ENCODE measurements at regions not wholly inside any gene's neighbourhood (a gene's known extent, or its start where the extent isn't known, plus 50 kb on each side); places are given as distances from the start of the nearest gene placed in this dataset.

DNA sequence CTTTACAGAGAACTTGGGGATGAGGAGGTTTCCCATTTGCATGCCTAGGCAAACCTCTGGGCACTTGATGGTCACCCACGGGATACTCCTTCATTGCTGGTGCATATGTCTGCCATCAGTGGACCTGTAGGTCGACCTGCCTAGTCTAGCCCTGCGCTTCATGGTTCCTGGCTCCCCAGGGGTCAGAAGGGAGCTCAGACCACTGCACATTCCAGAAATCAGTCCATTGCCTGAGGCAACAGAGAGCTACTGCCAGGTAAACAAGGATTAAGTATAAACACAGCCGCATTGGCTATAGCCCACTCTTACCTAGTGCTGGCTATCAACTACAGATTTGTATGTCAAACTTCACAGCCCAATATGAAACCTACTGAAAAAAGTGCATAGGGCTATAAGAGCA is 476.4 kb downstream of the SOX5 start:
- TF ChIP-seq, protein P1, sequence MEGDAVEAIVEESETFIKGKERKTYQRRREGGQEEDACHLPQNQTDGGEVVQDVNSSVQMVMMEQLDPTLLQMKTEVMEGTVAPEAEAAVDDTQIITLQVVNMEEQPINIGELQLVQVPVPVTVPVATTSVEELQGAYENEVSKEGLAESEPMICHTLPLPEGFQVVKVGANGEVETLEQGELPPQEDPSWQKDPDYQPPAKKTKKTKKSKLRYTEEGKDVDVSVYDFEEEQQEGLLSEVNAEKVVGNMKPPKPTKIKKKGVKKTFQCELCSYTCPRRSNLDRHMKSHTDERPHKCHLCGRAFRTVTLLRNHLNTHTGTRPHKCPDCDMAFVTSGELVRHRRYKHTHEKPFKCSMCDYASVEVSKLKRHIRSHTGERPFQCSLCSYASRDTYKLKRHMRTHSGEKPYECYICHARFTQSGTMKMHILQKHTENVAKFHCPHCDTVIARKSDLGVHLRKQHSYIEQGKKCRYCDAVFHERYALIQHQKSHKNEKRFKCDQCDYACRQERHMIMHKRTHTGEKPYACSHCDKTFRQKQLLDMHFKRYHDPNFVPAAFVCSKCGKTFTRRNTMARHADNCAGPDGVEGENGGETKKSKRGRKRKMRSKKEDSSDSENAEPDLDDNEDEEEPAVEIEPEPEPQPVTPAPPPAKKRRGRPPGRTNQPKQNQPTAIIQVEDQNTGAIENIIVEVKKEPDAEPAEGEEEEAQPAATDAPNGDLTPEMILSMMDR (conservative IDR thresholded peaks at IDR 0.05; ENCODE audit: low read depth, low read length): no peak
- no peak for TF ChIP-seq MAFK (IDR thresholded peaks at IDR 0.05; ENCODE audit: low read depth, low read length)
- TF ChIP-seq POLR2A (IDR thresholded peaks at IDR 0.05; ENCODE audit: low read depth, low read length): no peak
- TF ChIP-seq CEBPB (IDR thresholded peaks at IDR 0.05; ENCODE audit: low read depth, low read length): no peak
- no peak for TF ChIP-seq RAD21 (IDR thresholded peaks at IDR 0.05; ENCODE audit: low read length)
- no peak for TF ChIP-seq RFX5 (IDR thresholded peaks at IDR 0.05; ENCODE audit: low read depth, low read length)
- no peak for TF ChIP-seq NFE2L2 (IDR thresholded peaks at IDR 0.05; ENCODE audit: low read depth, low read length)
- TF ChIP-seq FOS (IDR thresholded peaks at IDR 0.05; ENCODE audit: low read depth, low read length): no peak
- TF ChIP-seq, protein P2, sequence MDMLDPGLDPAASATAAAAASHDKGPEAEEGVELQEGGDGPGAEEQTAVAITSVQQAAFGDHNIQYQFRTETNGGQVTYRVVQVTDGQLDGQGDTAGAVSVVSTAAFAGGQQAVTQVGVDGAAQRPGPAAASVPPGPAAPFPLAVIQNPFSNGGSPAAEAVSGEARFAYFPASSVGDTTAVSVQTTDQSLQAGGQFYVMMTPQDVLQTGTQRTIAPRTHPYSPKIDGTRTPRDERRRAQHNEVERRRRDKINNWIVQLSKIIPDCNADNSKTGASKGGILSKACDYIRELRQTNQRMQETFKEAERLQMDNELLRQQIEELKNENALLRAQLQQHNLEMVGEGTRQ (IDR thresholded peaks at IDR 0.05; ENCODE audit: low read depth, low read length): no peak
- no peak for TF ChIP-seq CHD1 (IDR thresholded peaks at IDR 0.05; ENCODE audit: low read depth, low read length)
